ENCODE measurements at regions not wholly inside any gene's neighbourhood (a gene's known extent, or its start where the extent isn't known, plus 50 kb on each side); places are given as distances from the start of the nearest gene placed in this dataset.
"Not testable (repeated sequence)": the region's sequence is repeated elsewhere in the genome, so short reads cannot be mapped to it uniquely, and the experiment has no call there.

DNA sequence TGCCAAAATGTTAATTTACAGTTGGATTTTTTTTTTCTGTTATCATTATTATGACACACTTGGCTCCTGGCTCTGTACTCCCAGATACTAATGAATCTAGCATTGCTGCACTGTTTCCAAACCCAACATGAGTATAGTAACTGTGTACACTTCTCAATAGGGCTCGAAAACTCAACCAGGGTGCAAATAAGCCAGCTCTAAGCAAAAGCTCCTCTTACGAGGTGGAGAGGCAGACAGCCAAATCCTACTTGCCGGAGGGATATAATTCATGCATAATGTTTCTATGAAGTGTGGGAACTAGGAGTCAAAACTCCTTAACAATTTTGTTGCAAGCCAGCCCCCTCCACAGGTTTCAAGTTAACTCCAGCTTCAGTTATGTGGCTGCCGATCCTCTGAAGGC, 510.4 kb upstream of the ZP4 start:
- Histone ChIP-seq H3K4me3 (ENCODE audit: low read depth, low read length) (no peak overlapping the region), H3K27me3 (ENCODE audit: control insufficient read depth, insufficient read depth, low read length) (no peaks in the 10 kb centered on the region), H3K36me3 (ENCODE audit: control insufficient read depth, insufficient read depth, low read length) (no peaks in the 10 kb centered on the region)
- DNase-seq (ENCODE audit: low read depth), result no peak
- TF ChIP-seq, protein P1, sequence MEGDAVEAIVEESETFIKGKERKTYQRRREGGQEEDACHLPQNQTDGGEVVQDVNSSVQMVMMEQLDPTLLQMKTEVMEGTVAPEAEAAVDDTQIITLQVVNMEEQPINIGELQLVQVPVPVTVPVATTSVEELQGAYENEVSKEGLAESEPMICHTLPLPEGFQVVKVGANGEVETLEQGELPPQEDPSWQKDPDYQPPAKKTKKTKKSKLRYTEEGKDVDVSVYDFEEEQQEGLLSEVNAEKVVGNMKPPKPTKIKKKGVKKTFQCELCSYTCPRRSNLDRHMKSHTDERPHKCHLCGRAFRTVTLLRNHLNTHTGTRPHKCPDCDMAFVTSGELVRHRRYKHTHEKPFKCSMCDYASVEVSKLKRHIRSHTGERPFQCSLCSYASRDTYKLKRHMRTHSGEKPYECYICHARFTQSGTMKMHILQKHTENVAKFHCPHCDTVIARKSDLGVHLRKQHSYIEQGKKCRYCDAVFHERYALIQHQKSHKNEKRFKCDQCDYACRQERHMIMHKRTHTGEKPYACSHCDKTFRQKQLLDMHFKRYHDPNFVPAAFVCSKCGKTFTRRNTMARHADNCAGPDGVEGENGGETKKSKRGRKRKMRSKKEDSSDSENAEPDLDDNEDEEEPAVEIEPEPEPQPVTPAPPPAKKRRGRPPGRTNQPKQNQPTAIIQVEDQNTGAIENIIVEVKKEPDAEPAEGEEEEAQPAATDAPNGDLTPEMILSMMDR (IDR thresholded peaks at IDR 0.05; ENCODE audit: insufficient read depth, low read length, poor library complexity, severe bottlenecking), result no peak

DNA sequence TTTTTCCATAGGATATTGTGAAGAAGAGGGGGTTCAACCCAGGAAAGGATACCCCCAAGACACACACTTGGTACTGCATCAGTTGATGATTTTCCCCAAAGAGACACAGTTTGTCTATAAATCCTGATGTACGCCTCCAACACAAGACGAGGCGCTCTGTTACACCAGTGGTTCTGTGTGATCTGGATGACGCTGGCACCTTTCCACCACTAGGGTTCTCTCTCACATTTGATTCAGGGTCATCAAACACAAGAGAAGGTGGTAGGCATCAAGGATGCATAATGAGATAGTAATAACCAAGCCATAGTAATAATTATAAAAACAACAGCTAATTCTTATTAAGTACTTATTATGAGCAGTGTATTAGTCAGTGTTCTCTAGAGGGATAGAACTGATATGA, 508.8 kb upstream of the ZP4 start:
- DNase-seq (ENCODE audit: low read depth), result no peak
- TF ChIP-seq, protein P1 (IDR thresholded peaks at IDR 0.05; ENCODE audit: insufficient read depth, low read length, poor library complexity, severe bottlenecking), result peak; percentile 1

DNA sequence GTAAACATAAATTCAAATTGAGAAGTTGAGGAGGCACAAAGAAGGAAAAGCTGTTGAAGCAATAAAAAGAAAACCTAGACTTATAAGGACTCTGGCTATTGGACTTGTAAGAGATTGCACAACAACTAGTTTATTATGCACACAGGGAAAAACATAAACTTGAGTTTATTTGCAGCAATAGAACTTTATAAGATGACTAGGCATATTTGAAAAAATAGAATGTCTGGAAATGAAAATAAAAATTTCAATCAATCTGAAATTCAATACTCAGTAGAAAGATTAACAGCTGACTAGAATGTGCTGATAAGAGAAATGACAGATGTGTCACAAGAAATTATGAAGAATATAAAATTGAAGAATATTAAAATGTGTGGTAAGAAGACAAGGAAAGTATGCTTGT, 505.4 kb upstream of the ZP4 start:
- DNase-seq (ENCODE audit: low read depth), result no peak
- H3K27me3 ChIP-seq (ENCODE audit: control insufficient read depth, insufficient read depth, low read length), result no peaks in the 10 kb centered on the region
- TF ChIP-seq, protein P1 (IDR thresholded peaks at IDR 0.05; ENCODE audit: insufficient read depth, low read length, poor library complexity, severe bottlenecking), result no peak
- H3K4me3 ChIP-seq (ENCODE audit: low read depth, low read length), result no peak overlapping the region
- H3K36me3 ChIP-seq (ENCODE audit: control insufficient read depth, insufficient read depth, low read length), result no peaks in the 10 kb centered on the region

More for the DNA sequence above, 508.8 kb upstream of the ZP4 start:
- no peaks in the 10 kb centered on the region for H3K27me3 ChIP-seq (ENCODE audit: control insufficient read depth, insufficient read depth, low read length)
- H3K36me3 ChIP-seq (ENCODE audit: control insufficient read depth, insufficient read depth, low read length), result no peaks in the 10 kb centered on the region
- H3K4me3 ChIP-seq (ENCODE audit: low read depth, low read length), result no peak overlapping the region

DNA sequence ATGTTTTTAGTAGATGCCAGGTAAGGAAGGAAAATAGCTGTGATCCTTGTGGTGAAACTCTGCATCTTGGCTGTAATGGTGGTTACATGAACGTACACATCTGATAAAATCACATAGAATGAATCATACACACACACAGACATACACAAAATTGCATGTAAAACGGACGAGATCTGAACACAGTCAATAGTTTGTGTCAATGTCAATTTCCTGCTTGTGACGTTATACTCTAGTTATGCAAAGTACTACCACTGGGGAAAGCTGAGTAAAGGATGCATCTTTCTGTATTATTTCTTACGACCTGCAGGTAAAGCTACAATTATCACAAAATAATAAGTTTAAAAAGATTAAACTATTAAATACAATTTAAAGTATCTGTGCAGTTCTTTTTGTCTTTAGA, 493.7 kb upstream of the ZP4 start:
- no peaks in the 10 kb centered on the region for H3K36me3 ChIP-seq (ENCODE audit: control insufficient read depth, insufficient read depth, low read length)
- TF ChIP-seq, protein P1 (IDR thresholded peaks at IDR 0.05; ENCODE audit: insufficient read depth, low read length, poor library complexity, severe bottlenecking), result no peak
- no peaks in the 10 kb centered on the region for H3K27me3 ChIP-seq (ENCODE audit: control insufficient read depth, insufficient read depth, low read length)
- H3K4me3 ChIP-seq (ENCODE audit: low read depth, low read length), result no peak overlapping the region
- DNase-seq (ENCODE audit: low read depth), result no peak

DNA sequence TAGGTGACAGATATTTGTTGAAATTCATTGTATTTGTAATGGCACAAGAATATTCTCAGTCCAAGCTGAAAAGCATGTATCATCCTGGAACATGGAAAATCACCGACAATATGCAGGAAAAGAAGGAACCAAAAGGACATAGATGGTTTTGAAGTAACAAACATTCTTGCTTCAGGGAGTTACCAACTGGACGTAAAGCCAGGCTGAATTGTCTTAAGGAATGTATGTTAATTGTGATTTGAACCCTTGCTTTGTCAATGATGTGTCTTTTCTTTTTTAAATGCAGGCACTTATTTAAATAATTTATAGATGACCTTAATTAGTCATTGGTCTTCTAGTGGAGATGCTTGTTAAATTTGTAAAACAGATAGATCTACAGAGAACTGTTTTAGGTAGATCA, 489.4 kb upstream of the ZP4 start:
- no peak for DNase-seq (ENCODE audit: low read depth)
- H3K36me3 ChIP-seq (ENCODE audit: control insufficient read depth, insufficient read depth, low read length), result no peaks in the 10 kb centered on the region
- TF ChIP-seq, protein P1 (IDR thresholded peaks at IDR 0.05; ENCODE audit: insufficient read depth, low read length, poor library complexity, severe bottlenecking), result no peak
- no peak overlapping the region for H3K4me3 ChIP-seq (ENCODE audit: low read depth, low read length)
- H3K27me3 ChIP-seq (ENCODE audit: control insufficient read depth, insufficient read depth, low read length), result no peaks in the 10 kb centered on the region

DNA sequence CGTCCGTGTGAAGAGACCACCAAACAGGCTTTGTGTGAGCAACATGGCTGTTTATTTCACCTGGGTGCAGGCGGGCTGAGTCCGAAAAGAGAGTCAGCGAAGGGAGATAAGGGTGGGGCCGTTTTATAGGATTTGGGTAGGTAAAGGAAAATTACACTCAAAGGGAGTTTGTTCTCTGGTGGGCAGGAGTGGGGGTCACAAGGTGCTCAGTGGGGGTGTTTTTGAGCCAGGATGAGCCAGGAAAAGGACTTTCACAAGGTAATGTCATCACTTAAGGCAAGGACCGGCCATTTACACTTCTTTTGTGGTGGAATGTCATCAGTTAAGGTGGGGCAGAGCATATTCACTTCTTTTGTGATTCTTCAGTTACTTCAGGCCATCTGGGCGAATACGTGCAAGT, 488.7 kb upstream of the ZP4 start:
- not testable (repeated sequence) for H3K4me3 ChIP-seq (ENCODE audit: low read depth, low read length); H3K27me3 ChIP-seq (ENCODE audit: control insufficient read depth, insufficient read depth, low read length); H3K36me3 ChIP-seq (ENCODE audit: control insufficient read depth, insufficient read depth, low read length); DNase-seq (ENCODE audit: low read depth)

All from kidney epithelial cell (primary cell).